ENCODE measurements at regions not wholly inside any gene's neighbourhood (a gene's known extent, or its start where the extent isn't known, plus 50 kb on each side); places are given as distances from the start of the nearest gene placed in this dataset.

DNA sequence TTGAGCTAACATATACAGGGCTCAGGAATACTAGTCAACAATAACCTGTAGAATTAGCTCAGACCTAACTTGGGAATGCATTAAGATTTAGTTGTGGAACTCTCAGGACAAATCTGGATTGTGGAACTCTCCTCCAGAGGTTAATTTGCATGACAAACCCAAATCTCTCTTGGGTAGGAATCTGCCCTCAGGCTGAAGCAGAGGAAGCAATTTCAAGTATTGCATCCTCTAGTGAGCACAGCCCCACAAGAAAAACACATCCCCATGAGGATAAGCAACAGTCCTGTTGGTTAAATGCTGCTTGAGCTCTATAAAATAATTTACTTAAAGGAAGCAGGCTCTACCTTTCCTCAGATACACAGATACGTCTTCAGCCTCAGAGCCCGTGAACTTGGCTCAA, 170.9 kb upstream of the STXBP5 start:
- no peak for DNase-seq (ENCODE audit: low read depth in 2 of 2)

DNA sequence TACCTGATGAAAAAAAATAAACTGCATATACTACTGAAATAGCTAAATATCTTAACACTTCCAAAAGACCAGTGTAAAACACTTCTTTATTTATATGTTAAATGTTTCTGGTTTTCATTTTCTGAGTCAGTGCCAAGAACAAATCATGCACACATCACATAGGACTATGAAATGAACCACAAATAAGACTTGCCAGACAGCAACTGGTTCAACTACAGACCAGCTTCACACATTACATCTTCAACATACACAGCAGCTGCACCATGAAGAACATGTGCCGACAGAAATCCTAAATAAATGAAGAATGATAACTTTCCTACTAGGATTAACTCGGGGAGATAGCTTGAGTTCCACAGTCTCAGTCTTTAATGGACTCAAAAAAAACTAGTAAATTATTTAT, 168.3 kb upstream of the STXBP5 start:
- peak in 1 of 2 experiments; percentile 29 for DNase-seq (ENCODE audit: low read depth in 2 of 2)

DNA sequence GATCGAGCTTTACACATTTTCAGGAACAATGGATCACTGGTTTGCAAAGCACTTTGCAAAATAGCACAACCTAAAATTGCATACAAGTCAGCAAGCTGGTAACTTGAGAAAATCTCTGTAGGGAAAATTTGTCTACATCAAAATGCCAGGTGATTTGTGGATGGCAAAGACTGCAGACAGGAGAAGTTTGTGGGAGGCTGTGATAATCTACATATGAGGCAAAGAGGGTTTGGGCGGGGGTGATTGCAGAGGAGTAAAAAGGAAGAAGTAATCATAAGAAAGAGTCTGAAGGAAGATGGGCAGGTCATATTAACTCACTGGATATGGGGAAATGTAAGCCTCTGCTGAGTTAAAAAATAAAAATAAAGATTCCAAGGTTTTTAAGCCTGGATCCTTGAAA, 166.3 kb upstream of the STXBP5 start:
- no peak for DNase-seq (ENCODE audit: low read depth in 2 of 2)

DNA sequence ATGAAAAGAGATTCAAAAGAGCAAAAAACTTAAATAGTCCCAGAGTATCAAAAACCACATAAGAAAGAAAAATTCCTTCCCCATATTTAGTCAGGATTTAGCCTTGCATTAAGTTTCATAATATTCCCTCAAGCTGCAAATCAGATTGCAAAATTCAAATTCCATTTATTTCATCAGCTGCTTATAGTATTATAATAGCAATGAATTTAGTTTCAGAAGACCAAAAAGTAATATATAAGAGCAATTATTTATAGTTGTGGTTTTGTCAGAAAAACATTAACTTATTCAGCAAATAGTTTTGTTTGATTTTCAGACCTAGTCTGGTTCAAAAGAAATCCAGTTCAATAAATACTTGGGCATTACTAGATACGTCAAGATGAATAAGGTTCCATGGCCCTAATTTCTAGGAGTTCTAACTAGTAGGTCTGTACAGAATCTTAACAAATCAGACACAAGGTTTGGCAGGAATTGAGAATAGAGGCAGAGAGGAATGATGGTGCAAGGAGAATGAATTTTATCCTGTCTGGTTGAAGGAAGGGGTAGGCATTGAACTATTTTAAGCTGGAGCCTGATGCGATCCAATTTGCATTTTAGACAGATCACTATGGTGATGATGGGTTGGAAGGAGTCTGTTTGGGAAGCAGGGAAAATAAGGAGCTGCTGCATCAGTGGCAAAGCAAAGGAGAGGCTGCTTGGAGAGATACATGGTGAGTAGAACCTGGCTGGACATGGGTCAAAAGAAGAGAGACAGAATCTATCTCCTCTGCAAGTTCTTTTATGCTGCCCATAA, 163.9 kb upstream of the STXBP5 start:
- DNase-seq (ENCODE audit: low read depth in 2 of 2), result peak; percentile 80 to 83

DNA sequence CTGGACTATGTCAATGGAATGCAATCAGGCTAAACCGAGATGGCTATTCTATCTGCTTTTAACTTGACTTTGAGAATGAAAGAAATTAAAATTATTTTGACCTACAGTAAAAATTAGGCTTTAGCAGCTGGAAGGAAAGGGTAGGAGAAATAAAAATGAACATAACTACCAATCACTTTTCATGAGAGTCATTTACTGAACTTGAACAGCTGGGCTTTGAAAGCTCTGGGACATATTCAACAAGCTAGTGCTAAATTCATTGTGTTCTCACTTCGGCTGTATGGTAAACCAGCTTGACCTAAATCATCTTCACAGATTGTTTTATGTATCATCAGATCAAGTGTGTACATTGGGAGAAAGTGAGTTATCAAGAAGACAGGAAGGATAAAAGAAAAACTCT, 161.5 kb upstream of the STXBP5 start:
- no peak for DNase-seq (ENCODE audit: low read depth in 2 of 2)

DNA sequence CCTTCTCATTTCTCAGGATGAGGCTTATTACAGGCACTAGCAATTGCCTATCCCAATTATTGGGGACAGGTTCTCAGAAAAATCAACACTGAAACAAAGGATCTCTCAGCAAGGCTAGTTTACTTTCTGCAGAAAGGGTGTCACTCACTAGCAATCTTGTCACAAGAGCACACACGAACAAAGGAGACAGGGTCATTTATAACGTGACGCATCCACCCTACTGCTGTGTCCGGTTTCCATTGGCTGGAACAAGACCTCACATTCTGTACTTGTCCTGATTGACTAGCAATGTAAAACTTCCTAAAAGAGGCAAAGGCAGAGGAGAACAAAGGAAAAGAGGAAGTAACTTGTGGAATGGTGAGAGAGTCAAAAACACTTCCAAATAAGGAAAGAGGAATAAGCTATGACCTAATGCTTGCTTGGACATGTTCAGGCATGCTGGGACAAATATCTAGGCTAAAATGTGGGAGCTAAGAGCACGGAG, 160.2 kb upstream of the STXBP5 start:
- no peak for DNase-seq (ENCODE audit: low read depth in 2 of 2)

DNA sequence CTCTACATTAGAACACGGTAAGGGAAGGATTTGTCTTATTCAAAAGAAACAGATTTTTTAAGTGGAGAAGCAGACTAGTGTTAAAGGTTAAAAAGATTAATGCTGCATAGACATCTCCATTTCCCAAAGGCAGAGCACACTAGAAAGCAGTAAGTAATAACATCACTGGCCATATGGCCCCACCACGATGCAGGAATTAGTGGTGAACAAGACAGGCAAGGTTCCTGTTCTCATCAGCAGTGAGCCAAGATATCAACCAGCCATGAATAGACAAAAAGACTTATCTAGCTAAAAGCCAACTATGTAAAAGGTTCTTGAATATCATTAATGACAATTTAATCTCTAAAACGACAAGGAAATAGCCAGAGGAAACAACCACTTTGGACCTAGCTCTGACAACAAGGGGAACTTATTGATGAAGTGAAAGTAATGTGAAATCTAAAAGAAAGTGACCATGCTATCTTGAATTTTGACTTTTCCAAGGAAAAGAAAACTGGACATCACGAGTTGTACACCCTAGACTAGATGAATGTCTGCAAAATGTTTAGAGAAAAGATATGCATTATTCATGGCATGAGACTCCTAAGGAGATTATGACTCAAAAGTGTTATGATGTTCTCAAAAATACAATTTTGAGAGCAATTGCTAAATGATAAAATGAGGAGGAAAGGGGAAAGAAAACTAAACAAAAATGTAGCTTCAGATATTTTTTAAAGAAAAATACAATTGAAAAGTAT, 157.9 kb upstream of the STXBP5 start:
- DNase-seq (ENCODE audit: low read depth in 2 of 2), result no peak

DNA sequence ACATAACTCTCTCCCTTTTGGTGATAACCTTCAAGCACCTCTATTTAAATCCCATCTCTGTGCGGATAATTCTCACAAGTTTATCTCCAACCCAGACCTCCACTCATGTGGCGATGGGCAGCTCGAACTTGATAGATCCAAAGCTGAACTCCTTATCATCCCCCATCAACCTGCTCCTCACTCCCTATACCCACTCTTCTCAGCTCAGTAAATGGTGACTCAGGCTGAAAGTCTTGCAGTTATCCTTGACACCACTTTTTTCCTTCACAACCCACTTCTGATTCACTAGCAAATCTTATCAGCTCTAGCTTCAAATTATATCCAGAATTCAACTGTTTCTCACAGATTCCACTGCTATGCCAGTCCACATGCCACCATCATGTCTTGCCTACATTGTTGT, 155.3 kb upstream of the STXBP5 start:
- DNase-seq (ENCODE audit: low read depth in 2 of 2), result no peak

DNA sequence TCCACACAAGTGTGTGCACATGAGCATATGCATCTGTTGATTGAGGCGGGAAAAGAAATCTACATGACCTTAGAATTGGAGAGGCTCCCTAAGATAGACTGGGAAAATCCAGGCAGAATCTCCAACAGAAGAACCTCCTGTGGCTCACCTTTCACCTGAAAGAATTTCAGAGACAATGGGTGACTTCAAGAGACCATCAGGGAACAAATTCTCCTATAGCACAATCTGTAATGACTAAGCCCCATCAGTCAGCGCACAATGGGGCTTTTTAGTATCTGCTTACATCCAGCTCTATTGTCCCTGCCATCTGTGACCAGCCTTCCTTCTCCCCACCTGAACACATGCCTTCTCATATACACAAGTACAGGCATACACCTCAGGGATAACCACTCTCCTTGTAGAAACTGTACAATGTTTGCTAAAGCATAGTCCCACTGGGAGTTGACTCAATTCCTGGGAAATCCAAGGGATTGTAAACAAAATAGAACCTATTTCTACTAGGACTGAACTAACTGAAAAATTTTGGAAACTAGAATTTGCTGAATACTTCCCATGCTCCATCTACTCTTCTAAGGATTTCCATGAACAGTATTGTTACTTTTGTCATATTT, 150.8 kb upstream of the STXBP5 start:
- no peak for DNase-seq (ENCODE audit: low read depth in 2 of 2)

DNA sequence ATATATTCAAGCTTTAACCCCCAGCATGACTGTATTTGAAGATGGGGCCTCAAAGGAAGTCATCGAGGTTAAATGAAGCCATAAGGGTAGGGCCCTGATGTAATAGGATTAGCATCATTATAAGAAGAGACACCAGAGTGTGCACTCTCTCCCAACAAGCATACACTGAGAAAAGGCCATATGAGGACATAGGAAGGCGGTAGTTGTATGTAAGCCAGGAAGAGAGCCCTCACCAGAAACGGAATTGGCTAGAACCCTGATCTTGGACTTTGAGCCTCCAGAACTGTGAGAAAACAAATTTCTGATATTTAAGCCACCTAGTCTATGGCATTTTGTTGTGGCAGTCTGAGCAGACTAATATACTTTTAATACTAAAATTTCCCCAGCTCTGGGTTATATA, 150.1 kb upstream of the STXBP5 start:
- no peak for DNase-seq (ENCODE audit: low read depth in 2 of 2)

DNA sequence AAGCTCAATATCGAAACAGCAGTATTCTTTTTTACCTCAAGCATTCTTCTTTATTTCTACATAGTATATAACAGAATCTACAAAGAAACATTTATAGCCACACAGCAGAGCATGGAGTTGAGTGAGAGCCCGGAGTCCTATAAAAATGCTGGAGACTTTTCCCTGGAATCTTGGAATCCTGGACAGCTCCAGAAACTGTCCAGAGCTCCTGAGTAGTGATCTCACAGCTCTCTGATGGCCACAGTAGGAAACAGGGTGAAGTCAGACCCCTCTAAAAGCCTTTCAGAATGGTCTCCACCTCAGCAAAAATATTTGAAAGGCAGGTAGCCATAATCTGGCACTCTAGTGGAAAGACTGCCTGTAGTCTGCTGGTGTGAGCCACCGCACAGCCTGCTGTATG, 149.3 kb upstream of the STXBP5 start:
- no peak for DNase-seq (ENCODE audit: low read depth in 2 of 2)

DNA sequence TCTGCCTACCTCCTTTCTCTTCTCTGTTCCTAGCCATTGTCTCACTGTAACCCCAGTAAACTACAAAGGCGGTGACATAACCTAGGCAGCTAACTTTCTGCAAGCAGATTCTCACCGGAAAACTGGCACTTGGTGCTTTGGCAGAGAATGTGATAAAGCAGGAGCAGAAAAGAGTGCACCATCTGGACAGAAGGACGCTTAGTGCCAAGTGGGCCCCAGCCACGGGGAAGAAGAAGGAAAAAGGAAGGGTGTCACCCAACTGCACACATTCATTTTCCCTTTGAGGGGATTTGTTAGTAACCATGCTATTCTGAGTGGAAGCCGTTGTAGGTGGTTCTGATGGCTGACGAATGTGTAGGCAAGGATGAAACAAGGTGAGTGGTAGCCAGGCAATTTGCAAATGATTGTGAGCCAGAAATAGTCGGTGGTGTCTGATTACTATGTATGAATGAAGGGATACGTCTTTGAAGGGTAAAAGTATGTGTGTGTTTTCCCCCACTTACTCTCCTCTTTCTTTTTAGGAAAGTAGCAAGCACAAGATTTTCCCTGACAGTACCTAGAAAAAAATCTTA, 148.3 kb upstream of the STXBP5 start:
- no peak for DNase-seq (ENCODE audit: low read depth in 2 of 2)

DNA sequence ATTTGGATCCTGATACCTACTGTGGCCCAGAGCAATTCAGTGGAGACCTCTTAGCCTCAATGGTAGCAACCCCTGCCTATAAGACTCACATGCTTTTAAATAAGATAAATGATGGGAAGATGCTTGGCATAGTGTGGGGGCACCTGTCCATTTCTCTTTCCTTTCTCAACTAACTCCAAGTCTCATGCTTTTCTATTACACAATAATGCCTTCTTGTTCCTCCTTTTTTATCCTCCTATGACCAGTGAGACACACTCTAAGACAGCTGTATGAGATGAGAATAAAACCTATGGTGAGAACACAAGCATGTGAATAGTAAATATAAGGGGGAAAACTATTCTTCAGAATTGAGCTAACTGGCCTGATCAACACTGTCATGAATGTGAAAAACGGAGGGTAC, 147.0 kb upstream of the STXBP5 start:
- DNase-seq (ENCODE audit: low read depth in 2 of 2), result no peak

DNA sequence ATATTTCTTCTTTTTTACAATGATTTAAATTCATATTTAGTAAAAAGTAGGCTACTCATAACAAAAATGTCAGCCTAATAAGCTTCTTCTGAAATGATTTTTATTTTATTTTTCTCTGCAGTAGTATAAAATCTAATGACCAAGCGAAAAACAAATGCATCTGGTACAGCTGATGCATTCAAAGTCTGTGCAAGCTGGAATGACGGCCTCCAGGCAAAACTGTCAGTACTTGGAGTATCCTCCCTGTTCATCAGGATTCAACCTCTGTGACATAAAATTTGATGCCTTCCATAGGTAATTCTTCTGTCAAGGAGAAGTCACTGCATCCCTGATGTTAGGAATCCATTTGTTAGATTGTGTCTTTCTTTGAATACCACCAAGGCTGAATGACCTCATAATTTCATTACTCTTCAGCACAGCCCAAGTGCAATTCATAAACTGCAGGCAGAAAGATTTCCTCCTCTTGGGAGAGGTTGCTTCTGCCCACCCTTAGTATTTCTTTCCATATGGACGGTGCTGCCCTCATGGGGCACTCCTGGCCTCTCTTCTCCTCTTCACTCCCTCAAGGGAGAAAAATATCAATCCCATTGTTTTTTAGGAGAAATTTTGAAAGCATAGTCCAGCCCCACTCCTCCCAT, 146.4 kb upstream of the STXBP5 start:
- DNase-seq (ENCODE audit: low read depth in 2 of 2), result no peak

DNA sequence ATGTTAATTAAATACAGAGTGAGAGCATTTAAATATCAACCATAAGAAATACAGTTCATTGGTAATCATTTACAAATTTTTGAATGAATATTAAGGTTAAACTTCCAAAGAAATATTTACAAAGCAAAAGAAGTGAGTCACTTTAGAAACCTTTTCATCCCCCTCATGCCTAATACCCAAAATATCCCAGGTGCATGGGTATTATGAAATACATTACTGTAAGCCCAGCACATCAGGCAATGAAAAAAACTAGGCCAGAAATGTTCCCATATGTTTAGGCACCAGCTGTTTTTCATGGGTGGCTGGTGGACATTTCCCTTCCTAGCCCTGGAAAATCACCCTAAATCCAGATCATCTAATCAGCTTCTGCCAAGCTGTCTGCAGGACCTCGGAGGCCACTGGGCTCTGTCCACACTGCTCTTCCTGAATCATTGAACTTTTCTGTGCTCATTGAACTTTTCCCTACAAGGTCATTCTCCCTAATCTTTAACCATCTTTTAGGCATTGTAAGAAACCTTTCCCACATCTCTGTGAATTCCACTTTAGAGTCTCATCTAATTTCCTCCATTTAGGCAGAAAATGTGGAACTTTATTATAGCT, 145.3 kb upstream of the STXBP5 start:
- DNase-seq (ENCODE audit: low read depth in 2 of 2), result no peak

DNA sequence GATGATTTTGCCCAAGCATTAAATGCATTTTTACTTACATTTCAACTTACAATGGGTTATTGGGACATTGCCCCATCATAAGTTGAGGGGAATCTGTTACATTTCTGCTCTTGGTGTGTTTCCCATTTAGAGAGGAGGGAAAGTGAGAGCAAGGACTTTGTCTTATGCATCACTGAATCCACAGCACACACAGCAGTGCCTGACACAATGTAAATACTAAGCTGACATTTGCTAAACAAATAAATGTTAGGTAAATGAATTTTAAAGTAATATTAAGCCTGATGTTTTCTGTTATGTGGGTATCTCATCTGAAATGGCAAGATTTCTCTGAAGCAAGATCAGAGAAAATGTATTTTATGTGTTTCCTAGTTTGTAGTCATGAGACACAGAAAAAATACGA, 143.6 kb upstream of the STXBP5 start:
- DNase-seq (ENCODE audit: low read depth in 2 of 2), result no peak

DNA sequence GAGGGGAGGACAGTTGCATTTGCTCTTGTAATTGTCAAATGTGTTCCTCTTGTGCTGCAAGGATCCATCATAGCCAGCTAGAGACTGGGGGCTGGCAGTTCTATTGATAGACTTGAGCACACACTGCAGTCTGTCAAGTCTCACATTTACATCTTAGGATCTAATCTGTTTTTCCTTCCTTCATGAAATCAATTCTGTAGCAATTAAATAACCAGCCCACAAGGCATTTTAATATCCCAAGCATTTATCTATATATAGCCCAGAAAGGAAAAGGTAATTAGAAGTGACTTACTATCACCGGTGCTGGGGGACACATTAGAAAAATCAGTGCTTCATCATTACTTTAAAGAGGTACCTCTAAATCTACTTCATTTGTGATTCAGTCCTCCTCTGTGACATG, 143.0 kb upstream of the STXBP5 start:
- DNase-seq (ENCODE audit: low read depth in 2 of 2), result no peak

DNA sequence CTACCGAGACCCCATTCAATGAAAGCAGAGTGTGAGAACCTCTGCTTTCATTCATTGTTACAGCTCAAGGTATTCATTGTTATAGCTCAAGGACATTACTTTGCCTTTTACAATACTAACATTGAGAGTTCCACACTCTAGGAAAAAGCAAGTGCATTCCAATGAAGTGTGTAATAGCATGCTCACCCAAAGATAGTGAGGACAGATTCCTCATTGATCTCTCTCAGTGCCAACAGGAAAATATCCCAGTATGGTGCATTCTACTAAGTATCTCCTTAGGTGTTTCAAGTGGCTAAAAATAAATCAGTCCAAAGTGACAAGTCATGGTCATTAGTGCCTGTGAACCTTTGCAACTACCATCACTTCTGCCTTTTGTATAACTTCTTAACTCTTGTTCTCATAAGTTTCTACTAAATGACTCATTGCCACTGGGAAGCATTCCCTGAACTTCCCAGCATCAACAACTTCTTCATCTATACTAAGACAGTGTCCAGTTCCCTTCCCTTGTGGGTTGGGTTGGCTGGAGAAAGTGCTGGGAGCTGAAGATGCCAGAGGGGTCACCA, 140.7 kb upstream of the STXBP5 start:
- peak; percentile 62 to 71 for DNase-seq (ENCODE audit: low read depth in 2 of 2)

DNA sequence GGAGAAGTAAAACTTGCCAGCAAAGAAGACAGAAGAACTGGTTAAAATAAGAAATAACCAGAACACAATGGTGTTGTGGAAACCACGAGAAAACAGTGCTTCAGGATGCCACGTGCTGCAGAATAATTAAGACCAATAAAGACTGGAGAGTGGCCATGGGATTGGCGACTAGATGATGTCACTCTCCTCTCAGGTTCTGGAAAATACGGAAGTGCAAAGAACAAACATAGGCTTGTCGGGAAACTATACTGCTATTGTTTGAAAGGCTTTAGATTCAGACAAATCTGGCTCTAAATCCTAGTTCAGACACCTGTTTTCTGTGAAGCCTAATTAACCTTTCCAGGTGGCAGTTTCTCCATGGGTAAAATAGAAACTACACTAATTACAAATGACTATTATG, 138.4 kb upstream of the STXBP5 start:
- no peak for DNase-seq (ENCODE audit: low read depth in 2 of 2)

DNA sequence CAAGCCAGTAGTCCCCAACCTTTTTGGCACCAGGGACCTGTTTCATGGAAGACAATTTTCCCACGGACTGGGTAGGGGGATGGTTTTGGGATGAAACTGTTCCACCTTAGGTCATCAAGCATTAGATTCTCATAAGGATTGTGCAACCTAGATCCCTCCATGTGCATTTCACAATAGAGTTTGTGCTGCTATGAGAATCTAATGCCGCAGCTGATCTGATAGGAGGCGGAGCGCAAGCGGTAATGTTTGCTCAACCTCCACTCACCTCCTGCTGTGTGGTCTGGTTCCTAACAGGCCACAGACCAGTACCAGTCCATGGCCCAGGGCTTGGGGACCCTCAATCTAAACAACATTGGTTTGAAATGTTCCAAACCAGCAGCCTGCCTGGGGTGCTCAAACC, 137.0 kb upstream of the STXBP5 start:
- no peak for DNase-seq (ENCODE audit: low read depth in 2 of 2)

DNA sequence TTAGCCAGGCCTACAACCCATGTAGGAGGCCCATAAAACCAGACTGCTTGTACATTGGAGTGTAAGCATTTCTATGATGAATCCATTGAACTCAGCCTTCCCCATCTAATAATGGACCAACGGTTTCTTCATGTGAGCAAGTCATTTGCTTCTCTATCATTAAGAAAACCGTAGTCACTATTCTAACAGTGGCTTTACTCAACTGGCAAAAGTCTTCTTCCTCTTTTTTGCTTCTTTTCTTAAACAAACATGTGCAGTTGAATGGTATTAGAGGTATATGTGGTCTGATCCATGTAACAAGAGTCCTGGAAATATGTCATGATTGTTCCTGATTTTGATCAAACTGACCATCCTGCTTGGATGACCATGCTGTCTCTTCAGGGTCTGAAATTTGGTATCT, 132.4 kb upstream of the STXBP5 start:
- no peak for DNase-seq (ENCODE audit: low read depth in 2 of 2)
